ENCODE measurements at regions not wholly inside any gene's neighbourhood (a gene's known extent, or its start where the extent isn't known, plus 50 kb on each side); places are given as distances from the start of the nearest gene placed in this dataset.

GRCh38 chr2:182585430-182585829, 130.6 kb upstream of the DNAJC10 start:
- Mint-ChIP-seq H3K4me3 (no peak overlapping the region), H3K9me3 (no peaks in the 10 kb centered on the region), H3K27ac (no peak overlapping the region), H3K4me1 (peaks cover 19% of the 10 kb centered on the region; the same call in 2 of the 3 replicates), H3K27me3 (ENCODE audit: insufficient read depth, low read depth, poor library complexity) (no peaks in the 10 kb centered on the region), H3K36me3 (ENCODE audit: low read depth) (no peaks in the 10 kb centered on the region)
- no peak for DNase-seq (ENCODE audit: low spot score)
- Histone ChIP-seq H3K27ac (ENCODE audit: low read depth) (no peak overlapping the region), H4K20me1 (replicated peaks; ENCODE audit: insufficient read depth) (no peaks in the 10 kb centered on the region), H3K9me2 (ENCODE audit: insufficient read depth) (no peaks in the 10 kb centered on the region), H3K4me3 (no peak overlapping the region), H3K27me3 (ENCODE audit: insufficient read depth) (no peaks in the 10 kb centered on the region), H3K4me2 (no peak overlapping the region), H3K79me2 (replicated peaks; ENCODE audit: insufficient read depth) (no peaks in the 10 kb centered on the region), H3F3A (replicated peaks; ENCODE audit: low read depth) (no peaks in the 10 kb centered on the region), H3K36me3 (ENCODE audit: insufficient read depth) (no peaks in the 10 kb centered on the region), H3K4me1 (ENCODE audit: insufficient read depth) (peaks cover 6% of the 10 kb centered on the region), H2AFZ (no peak overlapping the region)
- TF ChIP-seq STAT1 (IDR thresholded peaks at IDR 0.05; ENCODE audit: unreplicated experiment) (no peak), POLR2AphosphoS5 (IDR thresholded peaks at IDR 0.05; ENCODE audit: low read depth) (no peak), EZH2 (IDR thresholded peaks at IDR 0.05; ENCODE audit: low read depth, unreplicated experiment) (no peak), EZH2phosphoT487 (IDR thresholded peaks at IDR 0.05; ENCODE audit: unreplicated experiment) (no peak), ZNF331 (CRISPR knock-in tag; IDR thresholded peaks at IDR 0.05; ENCODE audit: low read depth) (no peak), CTCF (conservative IDR thresholded peaks at IDR 0.05; ENCODE audit: low read depth in 2 of 2) (no peak), ETS1 (IDR thresholded peaks at IDR 0.05) (no peak), ZNF114 (CRISPR knock-in tag; IDR thresholded peaks at IDR 0.05) (no peak), NANOG (IDR thresholded peaks at IDR 0.05; ENCODE audit: borderline replicate concordance) (no peak), JUNB (IDR thresholded peaks at IDR 0.05; ENCODE audit: unreplicated experiment) (no peak), CREB1 (CRISPR knock-in tag; IDR thresholded peaks at IDR 0.05; ENCODE audit: low read depth) (no peak)
- TF ChIP-seq, protein P1, sequence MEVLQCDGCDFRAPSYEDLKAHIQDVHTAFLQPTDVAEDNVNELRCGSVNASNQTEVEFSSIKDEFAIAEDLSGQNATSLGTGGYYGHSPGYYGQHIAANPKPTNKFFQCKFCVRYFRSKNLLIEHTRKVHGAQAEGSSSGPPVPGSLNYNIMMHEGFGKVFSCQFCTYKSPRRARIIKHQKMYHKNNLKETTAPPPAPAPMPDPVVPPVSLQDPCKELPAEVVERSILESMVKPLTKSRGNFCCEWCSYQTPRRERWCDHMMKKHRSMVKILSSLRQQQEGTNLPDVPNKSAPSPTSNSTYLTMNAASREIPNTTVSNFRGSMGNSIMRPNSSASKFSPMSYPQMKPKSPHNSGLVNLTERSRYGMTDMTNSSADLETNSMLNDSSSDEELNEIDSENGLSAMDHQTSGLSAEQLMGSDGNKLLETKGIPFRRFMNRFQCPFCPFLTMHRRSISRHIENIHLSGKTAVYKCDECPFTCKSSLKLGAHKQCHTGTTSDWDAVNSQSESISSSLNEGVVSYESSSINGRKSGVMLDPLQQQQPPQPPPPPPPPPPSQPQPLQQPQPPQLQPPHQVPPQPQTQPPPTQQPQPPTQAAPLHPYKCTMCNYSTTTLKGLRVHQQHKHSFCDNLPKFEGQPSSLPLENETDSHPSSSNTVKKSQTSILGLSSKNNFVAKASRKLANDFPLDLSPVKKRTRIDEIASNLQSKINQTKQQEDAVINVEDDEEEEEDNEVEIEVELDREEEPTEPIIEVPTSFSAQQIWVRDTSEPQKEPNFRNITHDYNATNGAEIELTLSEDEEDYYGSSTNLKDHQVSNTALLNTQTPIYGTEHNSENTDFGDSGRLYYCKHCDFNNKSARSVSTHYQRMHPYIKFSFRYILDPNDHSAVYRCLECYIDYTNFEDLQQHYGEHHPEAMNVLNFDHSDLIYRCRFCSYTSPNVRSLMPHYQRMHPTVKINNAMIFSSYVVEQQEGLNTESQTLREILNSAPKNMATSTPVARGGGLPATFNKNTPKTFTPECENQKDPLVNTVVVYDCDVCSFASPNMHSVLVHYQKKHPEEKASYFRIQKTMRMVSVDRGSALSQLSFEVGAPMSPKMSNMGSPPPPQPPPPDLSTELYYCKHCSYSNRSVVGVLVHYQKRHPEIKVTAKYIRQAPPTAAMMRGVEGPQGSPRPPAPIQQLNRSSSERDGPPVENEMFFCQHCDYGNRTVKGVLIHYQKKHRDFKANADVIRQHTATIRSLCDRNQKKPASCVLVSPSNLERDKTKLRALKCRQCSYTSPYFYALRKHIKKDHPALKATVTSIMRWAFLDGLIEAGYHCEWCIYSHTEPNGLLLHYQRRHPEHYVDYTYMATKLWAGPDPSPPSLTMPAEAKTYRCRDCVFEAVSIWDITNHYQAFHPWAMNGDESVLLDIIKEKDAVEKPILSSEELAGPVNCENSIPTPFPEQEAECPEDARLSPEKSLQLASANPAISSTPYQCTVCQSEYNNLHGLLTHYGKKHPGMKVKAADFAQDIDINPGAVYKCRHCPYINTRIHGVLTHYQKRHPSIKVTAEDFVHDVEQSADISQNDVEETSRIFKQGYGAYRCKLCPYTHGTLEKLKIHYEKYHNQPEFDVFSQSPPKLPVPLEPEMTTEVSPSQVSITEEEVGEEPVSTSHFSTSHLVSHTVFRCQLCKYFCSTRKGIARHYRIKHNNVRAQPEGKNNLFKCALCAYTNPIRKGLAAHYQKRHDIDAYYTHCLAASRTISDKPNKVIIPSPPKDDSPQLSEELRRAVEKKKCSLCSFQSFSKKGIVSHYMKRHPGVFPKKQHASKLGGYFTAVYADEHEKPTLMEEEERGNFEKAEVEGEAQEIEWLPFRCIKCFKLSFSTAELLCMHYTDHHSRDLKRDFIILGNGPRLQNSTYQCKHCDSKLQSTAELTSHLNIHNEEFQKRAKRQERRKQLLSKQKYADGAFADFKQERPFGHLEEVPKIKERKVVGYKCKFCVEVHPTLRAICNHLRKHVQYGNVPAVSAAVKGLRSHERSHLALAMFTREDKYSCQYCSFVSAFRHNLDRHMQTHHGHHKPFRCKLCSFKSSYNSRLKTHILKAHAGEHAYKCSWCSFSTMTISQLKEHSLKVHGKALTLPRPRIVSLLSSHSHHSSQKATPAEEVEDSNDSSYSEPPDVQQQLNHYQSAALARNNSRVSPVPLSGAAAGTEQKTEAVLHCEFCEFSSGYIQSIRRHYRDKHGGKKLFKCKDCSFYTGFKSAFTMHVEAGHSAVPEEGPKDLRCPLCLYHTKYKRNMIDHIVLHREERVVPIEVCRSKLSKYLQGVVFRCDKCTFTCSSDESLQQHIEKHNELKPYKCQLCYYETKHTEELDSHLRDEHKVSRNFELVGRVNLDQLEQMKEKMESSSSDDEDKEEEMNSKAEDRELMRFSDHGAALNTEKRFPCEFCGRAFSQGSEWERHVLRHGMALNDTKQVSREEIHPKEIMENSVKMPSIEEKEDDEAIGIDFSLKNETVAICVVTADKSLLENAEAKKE (CRISPR knock-in tag; IDR thresholded peaks at IDR 0.05): no peak
- TF ChIP-seq, protein P2, sequence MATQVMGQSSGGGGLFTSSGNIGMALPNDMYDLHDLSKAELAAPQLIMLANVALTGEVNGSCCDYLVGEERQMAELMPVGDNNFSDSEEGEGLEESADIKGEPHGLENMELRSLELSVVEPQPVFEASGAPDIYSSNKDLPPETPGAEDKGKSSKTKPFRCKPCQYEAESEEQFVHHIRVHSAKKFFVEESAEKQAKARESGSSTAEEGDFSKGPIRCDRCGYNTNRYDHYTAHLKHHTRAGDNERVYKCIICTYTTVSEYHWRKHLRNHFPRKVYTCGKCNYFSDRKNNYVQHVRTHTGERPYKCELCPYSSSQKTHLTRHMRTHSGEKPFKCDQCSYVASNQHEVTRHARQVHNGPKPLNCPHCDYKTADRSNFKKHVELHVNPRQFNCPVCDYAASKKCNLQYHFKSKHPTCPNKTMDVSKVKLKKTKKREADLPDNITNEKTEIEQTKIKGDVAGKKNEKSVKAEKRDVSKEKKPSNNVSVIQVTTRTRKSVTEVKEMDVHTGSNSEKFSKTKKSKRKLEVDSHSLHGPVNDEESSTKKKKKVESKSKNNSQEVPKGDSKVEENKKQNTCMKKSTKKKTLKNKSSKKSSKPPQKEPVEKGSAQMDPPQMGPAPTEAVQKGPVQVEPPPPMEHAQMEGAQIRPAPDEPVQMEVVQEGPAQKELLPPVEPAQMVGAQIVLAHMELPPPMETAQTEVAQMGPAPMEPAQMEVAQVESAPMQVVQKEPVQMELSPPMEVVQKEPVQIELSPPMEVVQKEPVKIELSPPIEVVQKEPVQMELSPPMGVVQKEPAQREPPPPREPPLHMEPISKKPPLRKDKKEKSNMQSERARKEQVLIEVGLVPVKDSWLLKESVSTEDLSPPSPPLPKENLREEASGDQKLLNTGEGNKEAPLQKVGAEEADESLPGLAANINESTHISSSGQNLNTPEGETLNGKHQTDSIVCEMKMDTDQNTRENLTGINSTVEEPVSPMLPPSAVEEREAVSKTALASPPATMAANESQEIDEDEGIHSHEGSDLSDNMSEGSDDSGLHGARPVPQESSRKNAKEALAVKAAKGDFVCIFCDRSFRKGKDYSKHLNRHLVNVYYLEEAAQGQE (IDR thresholded peaks at IDR 0.05; ENCODE audit: unreplicated experiment): no peak
- ATAC-seq: no peak
